Adrenal gland (tissue), 9 donors: ENCODE measurements at regions not wholly inside any gene's neighbourhood (a gene's known extent, or its start where the extent isn't known, plus 50 kb on each side); places are given as distances from the start of the nearest gene placed in this dataset.

Experiments used
- DNase-seq, 7 donors: peaks; one replicate each; pipeline ENCODE4 v3.0.0-alpha.2; 2019 to 2020
- H3K27ac ChIP-seq, 5 donors: fragments of 200-600 bp; sonication (generic) in 4 of 5; 1 replicate in 3 of 5; 2 replicates in 2 of 5; pipeline versions ENCODE4 v1.5.1 to v1.8.0; 2016 to 2020; ENCODE audit warnings: mild to moderate bottlenecking in 1 of 5
- H3K27me3 ChIP-seq: fragments of 200-600 bp; 2 replicates; pipeline ENCODE4 v1.8.0; 2021
- H3K36me3 ChIP-seq, 2 donors: fragments of 200-600 bp; replicated peaks in 1 of 2; 1 replicate in 1 of 2; 2 replicates in 1 of 2; pipeline versions ENCODE4 v1.5.1 to v1.8.0; 2018 to 2022
- H3K4me1 ChIP-seq, 2 donors: fragments of 200-600 bp; replicated peaks in 1 of 2; 1 replicate in 1 of 2; 2 replicates in 1 of 2; pipeline versions ENCODE4 v1.5.1 to v1.8.0; 2018 to 2021
- H3K4me3 ChIP-seq, 4 donors: fragments of 200-600 bp; sonication (generic) in 3 of 4; one replicate each; pipeline ENCODE4 v1.5.1; 2016 to 2018
- H3K9me3 ChIP-seq, 3 donors: fragments of 200-600 bp; sonication (generic) in 1 of 3; replicated peaks in 1 of 3; 1 replicate in 2 of 3; 2 replicates in 1 of 3; pipeline versions ENCODE4 v1.5.1 to v1.8.0; 2016 to 2021
- CTCF ChIP-seq, 6 experiments: fragments of 450-650 bp in 4 of 6; fragments of 200-600 bp in 2 of 6; sonication (generic) in 1 of 6; IDR thresholded peaks; 1 replicate in 5 of 6; 2 replicates in 1 of 6; pipeline versions ENCODE4 v1.5.1 to v1.8.0; 2016 to 2021; ENCODE audit warnings: antibody characterized with exemption in 6 of 6, mild to moderate bottlenecking in 2 of 6, moderate library complexity in 1 of 6
- POLR2A ChIP-seq, 2 donors: fragments of 450-650 bp; IDR thresholded peaks; one replicate each; pipeline ENCODE4 v1.6.1; 2017; ENCODE audit warnings: antibody characterized with exemption in 2 of 2, mild to moderate bottlenecking in 2 of 2, moderate library complexity in 1 of 2
- WGBS, 4 donors: extraction: QIAGEN DNeasy Blood & Tissue Kit in 2 of 4; methylation state at CpG; one replicate each; pipeline versions ENCODE4 v1.1.5 to v1.1.7; 2013 to 2017; 5-methylcytosine and 5-hydroxymethylcytosine counted together
- intact Hi-C, 2 donors: fragments of 100-400 bp; cut with DNase I; formaldehyde crosslinking; loops; one replicate each; pipeline versions ENCODE4 v1.14.1 to v1.15.0; 2022 to 2023
- donor health status: healthy with polysubstance abuse.
- donor health status: Bipolar disorder and iron deficiency.
- donor health status: DM: yes; HTN: yes; CAD: no.
- donor health status: DM: no; HTN: no; CAD: no.
- donor health status: DM: no; HTN: no; CAD: no.

- H3K36me3 ChIP-seq, result no peaks in the 10 kb centered on the region
- H3K27me3 ChIP-seq, result no peaks in the 10 kb centered on the region
- TF ChIP-seq CTCF (IDR thresholded peaks at IDR 0.05) (no peak), POLR2A (IDR thresholded peaks at IDR 0.05) (no peak)
- no peak for DNase-seq
- intact Hi-C loops, result no loop called here
- no peak overlapping the region for H3K27ac ChIP-seq
- H3K4me1 ChIP-seq, result no peaks in the 10 kb centered on the region
- 37 to 42% (median 39%) methylated on average over 3 of the region's 3 CpGs for WGBS, 4 donors
- H3K9me3 ChIP-seq, result no peaks in the 10 kb centered on the region
- no peak overlapping the region for H3K4me3 ChIP-seq
Measured at GRCh38 chr5:156240414-156240813, 86.5 kb upstream of the SGCD start.

- H3K9me3 ChIP-seq, result no peaks in the 10 kb centered on the region
- no peaks in the 10 kb centered on the region for H3K4me1 ChIP-seq
- DNase-seq, result no peak
- H3K4me3 ChIP-seq, result no peak overlapping the region
- intact Hi-C loops, result no loop called here
- no peaks in the 10 kb centered on the region for H3K27me3 ChIP-seq
- no peak overlapping the region for H3K27ac ChIP-seq
- no peaks in the 10 kb centered on the region for H3K36me3 ChIP-seq
- TF ChIP-seq CTCF (IDR thresholded peaks at IDR 0.05) (no peak), POLR2A (IDR thresholded peaks at IDR 0.05) (no peak)
Measured at GRCh38 chr5:156241266-156241665, 85.7 kb upstream of the SGCD start.

GRCh38 chr5:156245895-156246294 lies 81.1 kb upstream of the SGCD start:
- WGBS, 4 donors, result 88 to 100% (median 98%) methylated on average over 1 of the region's 1 CpG
- no peak for DNase-seq
- no peaks in the 10 kb centered on the region for H3K9me3 ChIP-seq
- no peak overlapping the region for H3K4me3 ChIP-seq
- H3K4me1 ChIP-seq, result no peaks in the 10 kb centered on the region
- TF ChIP-seq POLR2A (IDR thresholded peaks at IDR 0.05) (no peak), CTCF (IDR thresholded peaks at IDR 0.05) (no peak)
- intact Hi-C loops, result no loop called here
- no peaks in the 10 kb centered on the region for H3K36me3 ChIP-seq
- H3K27ac ChIP-seq, result no peak overlapping the region
- no peaks in the 10 kb centered on the region for H3K27me3 ChIP-seq

- WGBS, 4 donors, result 24 to 38% (median 34%) methylated on average over 1 of the region's 1 CpG
- Histone ChIP-seq H3K9me3 (no peaks in the 10 kb centered on the region), H3K4me1 (no peaks in the 10 kb centered on the region), H3K27me3 (no peaks in the 10 kb centered on the region), H3K27ac (no peak overlapping the region), H3K4me3 (no peak overlapping the region), H3K36me3 (no peaks in the 10 kb centered on the region)
- intact Hi-C loops, result no loop called here
- no peak for DNase-seq
- TF ChIP-seq CTCF (IDR thresholded peaks at IDR 0.05) (no peak), POLR2A (IDR thresholded peaks at IDR 0.05) (no peak)
Measured at GRCh38 chr5:156251076-156251475, 75.9 kb upstream of the SGCD start.
